HepG2 (cell line): ENCODE measurements at regions not wholly inside any gene's neighbourhood (a gene's known extent, or its start where the extent isn't known, plus 50 kb on each side); places are given as distances from the start of the nearest gene placed in this dataset.

Source experiments
- ATAC-seq: fragments of 200-7000 bp; cut with Tn5 transposase; 3 replicates; pipeline ENCODE4 v1.9.1; 2020; ENCODE audit warnings: mild to moderate bottlenecking, moderate library complexity
- BruUV-seq: library from RNA; stranded (reverse); fragments of 400-500 nt; replicated peaks from 2 replicates; lab custom pipeline; 2021; lab: Mats Ljungman, UMichigan
- CTCF ChIA-PET: fragments of 300-600 bp; formaldehyde crosslinking; extraction: SDS; loops from one replicate; lab custom pipeline; 2021; ENCODE audit warnings: low total read pairs, inconsistent platforms, low intra/inter-chr PET ratio; lab: Yijun Ruan, JAX
- POLR2A ChIA-PET: fragments of 350-600 bp; sonication (Branson Sonifier 250); formaldehyde crosslinking; loops from one replicate; lab custom pipeline; 2020; ENCODE audit warnings: antibody characterized with exemption, inconsistent platforms; lab: Yijun Ruan, JAX
- DNase-seq: peaks from one replicate; pipeline ENCODE4 v3.0.0-alpha.2; 2015; ENCODE audit warnings: low spot score
- FAIRE-seq: peaks from 3 replicates; lab custom pipeline; 2011; peaks lifted over from hg19 to GRCh38; lab: Jason Lieb, UNC
- H2AFZ ChIP-seq: one replicate; pipeline ENCODE4 v1.6.1; 2011; ENCODE audit warnings: low read length, inconsistent platforms
- H3K27ac ChIP-seq: fragments of 300-600 bp; 3 replicates; pipeline ENCODE4 v1.8.0; 2011; ENCODE audit warnings: mixed run types, mild to moderate bottlenecking, mixed read lengths, low read length, inconsistent platforms; ENCODE audit not compliant: insufficient read depth; ENCODE audit errors: extremely low read length
- H3K27me3 ChIP-seq, 2 experiments: fragments of 200-600 bp in 1 of 2; 2 replicates in 1 of 2; 3 replicates in 1 of 2; pipeline versions ENCODE4 v1.6.0 to v1.8.0; 2011; ENCODE audit warnings: low read length in 2 of 2, mild to moderate bottlenecking in 2 of 2, moderate library complexity in 2 of 2, inconsistent platforms in 1 of 2; ENCODE audit not compliant: insufficient read depth in 2 of 2, control insufficient read depth in 1 of 2
- H3K36me3 ChIP-seq, 2 experiments: fragments of 200-600 bp in 1 of 2; replicated peaks in 1 of 2; 2 replicates in 1 of 2; 3 replicates in 1 of 2; pipeline versions ENCODE4 v1.5.1 to v1.8.0; 2011; ENCODE audit warnings: low read length in 2 of 2, inconsistent platforms in 1 of 2; ENCODE audit not compliant: insufficient read depth in 2 of 2, control insufficient read depth in 1 of 2
- H3K4me1 ChIP-seq: 2 replicates; pipeline ENCODE4 v1.5.1; 2012; ENCODE audit warnings: low read length, inconsistent platforms; ENCODE audit not compliant: insufficient read depth
- H3K4me2 ChIP-seq: 2 replicates; pipeline ENCODE4 v1.6.0; 2011; ENCODE audit warnings: low read depth, low read length, inconsistent platforms
- H3K4me3 ChIP-seq, 3 experiments: fragments of 200-600 bp in 1 of 3; sonication (generic), shearing (Covaris generic) in 1 of 3; replicated peaks in 1 of 3; 2 replicates each; pipeline ENCODE4 v1.5.1; 2011 to 2016; ENCODE audit warnings: low read length in 3 of 3, inconsistent platforms in 2 of 3, low read depth in 2 of 3, mild to moderate bottlenecking in 2 of 3, control low read depth in 1 of 3, mixed read lengths in 1 of 3; ENCODE audit not compliant: insufficient read depth in 1 of 3
- H3K79me2 ChIP-seq: one replicate; pipeline ENCODE4 v1.6.1; 2011; ENCODE audit warnings: low read length, inconsistent platforms; ENCODE audit not compliant: insufficient read depth
- H3K9ac ChIP-seq: 2 replicates; pipeline ENCODE4 v1.6.0; 2011; ENCODE audit warnings: mild to moderate bottlenecking, low read depth, low read length, inconsistent platforms; ENCODE audit not compliant: insufficient read depth
- H3K9me3 ChIP-seq: 2 replicates; pipeline ENCODE4 v1.5.1; 2012; ENCODE audit warnings: mild to moderate bottlenecking, low read length
- H4K20me1 ChIP-seq: 2 replicates; pipeline ENCODE4 v1.6.0; 2011; ENCODE audit warnings: inconsistent platforms, mild to moderate bottlenecking, low read length, moderate library complexity; ENCODE audit not compliant: insufficient read depth
- ARID2 ChIP-seq: sonication (generic); formaldehyde crosslinking; IDR thresholded peaks from 2 replicates; pipeline ENCODE4 v1.8.1; 2022; ENCODE audit warnings: mild to moderate bottlenecking, missing genetic modification reagents, borderline replicate concordance
- JUN ChIP-seq: sonication (generic); formaldehyde crosslinking; IDR thresholded peaks from 2 replicates; pipeline ENCODE4 v1.4.0; 2020; ENCODE audit warnings: mild to moderate bottlenecking, missing genetic modification reagents
- MYNN ChIP-seq: sonication (generic); formaldehyde crosslinking; IDR thresholded peaks from 2 replicates; pipeline ENCODE4 v1.4.0; 2020; ENCODE audit warnings: mild to moderate bottlenecking, low read depth, missing genetic modification reagents
- NCOA2 ChIP-seq: sonication (generic); formaldehyde crosslinking; IDR thresholded peaks from 2 replicates; pipeline ENCODE4 v1.8.0; 2022; ENCODE audit warnings: inconsistent platforms
- NFIB ChIP-seq: sonication (generic); formaldehyde crosslinking; IDR thresholded peaks from 2 replicates; pipeline ENCODE4 v1.9.0; 2021; ENCODE audit warnings: missing genetic modification reagents, mild to moderate bottlenecking, borderline replicate concordance
- NFYB ChIP-seq: sonication (generic); formaldehyde crosslinking; IDR thresholded peaks from 2 replicates; pipeline ENCODE4 v1.4.0; 2020; ENCODE audit warnings: missing genetic modification reagents
- PHF8 ChIP-seq: sonication (generic); formaldehyde crosslinking; IDR thresholded peaks from 2 replicates; pipeline ENCODE4 v1.5.0; 2020; ENCODE audit warnings: missing genetic modification reagents
- RBM22 ChIP-seq: fragments of 200-400 bp; formaldehyde crosslinking; optimal IDR thresholded peaks from 2 replicates; pipeline ENCODE3; 2017; ENCODE audit warnings: mild to moderate bottlenecking, low read length, moderate library complexity
- SIN3A ChIP-seq: IDR thresholded peaks from 2 replicates; pipeline ENCODE4 v1.6.1; 2011; ENCODE audit warnings: low read depth, mild to moderate bottlenecking, control low read depth, low read length, borderline replicate concordance
- SOX13 ChIP-seq, 3 experiments: fragments of 450-650 bp in 1 of 3; sonication (generic) in 1 of 3; formaldehyde crosslinking in 1 of 3; IDR thresholded peaks in 2 of 3; conservative IDR thresholded peaks in 1 of 3; 2 replicates each; pipeline versions ENCODE4 v1.5.0 to v1.6.1; 2016 to 2020; ENCODE audit warnings: antibody characterized with exemption in 1 of 3, mild to moderate bottlenecking in 1 of 3, missing compliant biosample characterization in 1 of 3, missing genetic modification reagents in 1 of 3, moderate library complexity in 1 of 3
- TOE1 ChIP-seq: sonication (generic); formaldehyde crosslinking; IDR thresholded peaks from 2 replicates; pipeline ENCODE4 v1.4.0; 2020; ENCODE audit warnings: mild to moderate bottlenecking, missing genetic modification reagents
- ZNF367 ChIP-seq: sonication (generic); formaldehyde crosslinking; IDR thresholded peaks from 2 replicates; pipeline ENCODE4 v1.4.0; 2020; ENCODE audit warnings: missing genetic modification reagents, borderline replicate concordance
- ZNF780A ChIP-seq: sonication (generic); formaldehyde crosslinking; IDR thresholded peaks from 2 replicates; pipeline ENCODE4 v1.8.0; 2022; ENCODE audit warnings: mild to moderate bottlenecking, missing genetic modification reagents, moderate library complexity
- ZNF790 ChIP-seq: sonication (generic); formaldehyde crosslinking; IDR thresholded peaks from 2 replicates; pipeline ENCODE4 v1.8.0; 2022; ENCODE audit warnings: missing genetic modification reagents, mild to moderate bottlenecking, borderline replicate concordance
- ZNF841 ChIP-seq: sonication (generic); formaldehyde crosslinking; IDR thresholded peaks from 2 replicates; pipeline ENCODE4 v1.8.1; 2023; ENCODE audit warnings: missing genetic modification reagents, borderline replicate concordance
- WGBS: methylation state at CpG from one replicate; pipeline ENCODE4 v1.1.6; 2017; ENCODE audit warnings: low lambda C conversion rate; 5-methylcytosine and 5-hydroxymethylcytosine counted together
- in situ Hi-C: cut with HindIII; loops from 2 replicates; pipeline ENCODE4 v1.10.0; 2017; ENCODE audit warnings: low pct_unique_long_range_greater_than_20kb; ENCODE audit not compliant: extremely low pct_ligation_motif_present
- intact Hi-C: fragments of 100-400 bp; cut with micrococcal nuclease; formaldehyde crosslinking; loops from one replicate; pipeline ENCODE4 v1.10.0; 2022; ENCODE audit not compliant: unreplicated experiment

- TF ChIP-seq NCOA2 (CRISPR knock-in tag): no peak
- TF ChIP-seq ZNF780A (CRISPR knock-in tag): no peak
- TF ChIP-seq NFYB (CRISPR knock-in tag): no peak
- TF ChIP-seq ZNF790 (CRISPR knock-in tag): no peak
- TF ChIP-seq RBM22: no peak
- ChIA-PET POLR2A (no interaction called here), CTCF (no interaction called here)
- no TSS peak for BruUV-seq
- in situ Hi-C loops (no loop called here), intact Hi-C loops (no loop called here)
- ATAC-seq: no peak
- Histone ChIP-seq H3K9me3 (no peaks in the 10 kb centered on the region), H3K4me3 (no peak overlapping the region), H2AFZ (no peak overlapping the region), H3K27ac (no peak overlapping the region), H3K4me2 (no peak overlapping the region), H3K79me2 (no peaks in the 10 kb centered on the region), H3K27me3 (no peaks in the 10 kb centered on the region), H3K9ac (no peak overlapping the region), H3K4me1 (no peaks in the 10 kb centered on the region), H4K20me1 (no peaks in the 10 kb centered on the region), H3K36me3 (no peaks in the 10 kb centered on the region)
- FAIRE-seq: no peak
- WGBS: 0% methylated on average over 2 of the region's 2 CpGs
- no peak for DNase-seq
These were observed 261.1 kb upstream of the SNX7 start for GRCh38 chr1:98400446-98400845.

GRCh38 chr1:98399218-98399617, 262.3 kb upstream of the SNX7 start:
- no peaks in the 10 kb centered on the region for H3K79me2 ChIP-seq
- no peak overlapping the region for H2AFZ ChIP-seq
- H3K27me3 ChIP-seq: no peaks in the 10 kb centered on the region
- no peaks in the 10 kb centered on the region for H3K4me1 ChIP-seq
- ChIA-PET POLR2A (no interaction called here), CTCF (no interaction called here)
- 4% methylated on average over 1 of the region's 1 CpG for WGBS
- H3K9me3 ChIP-seq: no peaks in the 10 kb centered on the region
- H3K27ac ChIP-seq: no peak overlapping the region
- DNase-seq: no peak
- H3K4me2 ChIP-seq: no peak overlapping the region
- FAIRE-seq: no peak
- H3K36me3 ChIP-seq: no peaks in the 10 kb centered on the region
- no peak for ATAC-seq
- H4K20me1 ChIP-seq: no peaks in the 10 kb centered on the region
- no TSS peak for BruUV-seq
- TF ChIP-seq SOX13 (IDR thresholded peaks at IDR 0.05): no peak
- TF ChIP-seq SOX13 (CRISPR knock-in tag; conservative IDR thresholded peaks at IDR 0.05 in 1 of 2, IDR thresholded peaks at IDR 0.05 in 1 of 2): no peak
- no peak for TF ChIP-seq NFIB
- no peak for TF ChIP-seq PHF8 (CRISPR knock-in tag)
- TF ChIP-seq MYNN: no peak
- TF ChIP-seq ZNF841 (CRISPR knock-in tag): no peak
- no peak for TF ChIP-seq ZNF367 (CRISPR knock-in tag)
- no peak for TF ChIP-seq ARID2 (CRISPR knock-in tag)
- no peak for TF ChIP-seq JUN
- no peak for TF ChIP-seq TOE1 (CRISPR knock-in tag)
- no peak for TF ChIP-seq SIN3A
- in situ Hi-C loops: no loop called here
- no peak overlapping the region for H3K9ac ChIP-seq
- intact Hi-C loops: no loop called here
- H3K4me3 ChIP-seq: no peak overlapping the region
